NCI-H510A (cell line): ENCODE measurements at regions not wholly inside any gene's neighbourhood (a gene's known extent, or its start where the extent isn't known, plus 50 kb on each side); places are given as distances from the start of the nearest gene placed in this dataset.
A peak's percentile ranks its signal among the peaks of the same experiment; 100 is the strongest.
"Not testable (repeated sequence)": the region's sequence is repeated elsewhere in the genome, so short reads cannot be mapped to it uniquely, and the experiment has no call there.

Source experiments
- DNase-seq: peaks from one replicate; lab custom pipeline; 2025; lab: John Stamatoyannopoulos, UW

- DNase-seq = no peak
These were observed 203.1 kb upstream of the ARRDC3 start for GRCh38 chr5:91586232-91586631.

GRCh38 chr5:91584352-91584751 is 201.2 kb upstream of the ARRDC3 start:
- DNase-seq = no peak

GRCh38 chr5:91566012-91566411 is 182.9 kb upstream of the ARRDC3 start:
- not testable (repeated sequence) for DNase-seq

DNA sequence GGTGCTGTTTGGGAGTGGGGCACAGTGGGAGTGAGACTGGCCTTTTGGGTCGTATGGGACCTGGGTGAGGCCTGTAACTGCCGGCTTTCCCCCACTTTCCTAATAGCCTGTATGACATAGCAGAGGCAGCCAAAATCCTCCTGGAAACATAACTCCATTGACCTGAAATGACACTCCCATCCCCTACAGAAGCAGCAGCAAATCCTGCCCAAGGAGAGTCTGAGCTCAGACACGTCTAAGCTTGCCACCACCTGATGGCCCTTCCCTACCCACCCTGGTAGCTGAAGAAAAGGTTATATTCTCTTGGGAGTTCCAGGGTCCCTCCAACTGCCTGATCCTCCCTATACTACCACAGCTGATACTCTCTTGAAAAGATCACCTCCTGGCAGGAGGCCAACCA is 179.8 kb upstream of the ARRDC3 start:
- DNase-seq = no peak

GRCh38 chr5:91541696-91542095 is 158.6 kb upstream of the ARRDC3 start:
- no peak for DNase-seq

DNA sequence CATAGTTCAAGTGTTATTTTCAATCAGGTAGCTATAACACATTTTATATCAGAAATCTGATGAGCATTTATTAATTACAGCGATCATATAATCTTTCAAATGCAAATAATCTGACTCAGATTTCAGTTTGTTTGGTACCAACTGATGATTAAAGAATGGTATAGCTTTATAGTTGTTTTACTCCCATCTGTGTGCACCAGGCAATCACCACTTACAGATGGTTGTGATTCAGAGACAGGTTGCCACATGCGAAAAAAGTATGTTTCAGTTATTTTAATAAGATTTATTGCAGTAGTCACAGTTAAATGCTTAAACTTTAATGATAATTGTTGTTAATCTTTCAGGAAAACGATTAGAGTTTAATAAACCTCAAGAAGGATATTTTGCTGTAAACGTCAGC is 155.1 kb upstream of the ARRDC3 start:
- DNase-seq = no peak

GRCh38 chr5:91535499-91535898 is 152.4 kb upstream of the ARRDC3 start:
- DNase-seq = no peak

DNA sequence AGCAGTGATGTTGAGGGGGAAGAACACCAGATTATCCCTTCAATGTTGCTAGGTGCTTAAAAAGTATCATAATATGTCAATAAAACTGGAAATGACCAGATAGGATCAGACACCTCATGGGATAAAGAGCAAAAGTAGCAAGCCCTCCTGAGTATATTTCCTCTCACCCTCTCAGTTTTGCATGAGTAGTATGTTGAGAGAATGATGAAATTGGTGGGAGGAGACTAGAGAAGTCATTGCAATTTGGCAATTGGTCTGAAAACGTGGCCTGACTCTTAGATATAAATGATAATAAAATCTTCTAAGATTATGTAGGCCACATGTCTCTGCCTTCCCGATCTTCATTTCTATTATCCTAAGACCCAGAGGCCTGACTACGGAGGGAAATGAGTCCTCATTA is 151.2 kb upstream of the ARRDC3 start:
- DNase-seq = no peak

DNA sequence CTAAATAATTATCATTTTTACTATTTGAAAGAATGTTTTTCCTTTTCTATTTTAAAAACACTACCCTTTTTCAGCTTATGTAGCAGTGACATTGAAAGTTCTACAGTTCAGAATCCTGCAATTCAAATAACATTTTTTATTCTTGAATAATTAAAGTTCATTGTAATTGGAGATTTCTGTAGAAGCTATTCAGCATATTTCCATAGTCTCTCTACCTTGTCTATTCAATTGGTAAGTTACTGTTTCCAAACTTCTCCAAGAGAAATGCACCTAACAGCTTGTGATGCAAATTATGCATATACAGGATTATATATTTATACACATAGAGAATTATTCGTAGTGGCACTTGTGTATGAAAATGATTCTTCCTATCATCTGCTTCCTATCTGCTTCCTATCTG is 149.7 kb upstream of the ARRDC3 start:
- no peak for DNase-seq

GRCh38 chr5:91532281-91532680 is 149.2 kb upstream of the ARRDC3 start:
- DNase-seq = no peak

DNA sequence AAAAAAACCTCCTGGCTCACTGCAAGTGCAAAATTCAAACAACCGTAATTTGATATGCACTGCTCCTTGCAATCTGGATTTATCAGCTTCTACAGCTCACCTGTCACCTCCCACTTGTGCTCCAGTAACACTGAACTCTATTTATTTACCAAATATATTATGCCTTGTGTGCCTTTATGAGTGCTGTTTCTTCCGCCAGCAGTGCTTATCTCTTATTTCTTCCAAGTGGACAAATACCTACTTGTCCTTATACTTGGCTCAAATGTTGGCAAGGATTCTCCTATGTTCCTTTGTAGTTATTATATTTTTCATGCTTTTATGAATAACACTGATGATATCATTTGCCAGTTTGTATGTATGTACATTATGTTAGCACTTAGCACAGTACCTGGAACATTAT is 145.7 kb upstream of the ARRDC3 start:
- peak; percentile 2 for DNase-seq

- no peak for DNase-seq
These were observed 138.7 kb upstream of the ARRDC3 start for GRCh38 chr5:91521785-91522184.

DNA sequence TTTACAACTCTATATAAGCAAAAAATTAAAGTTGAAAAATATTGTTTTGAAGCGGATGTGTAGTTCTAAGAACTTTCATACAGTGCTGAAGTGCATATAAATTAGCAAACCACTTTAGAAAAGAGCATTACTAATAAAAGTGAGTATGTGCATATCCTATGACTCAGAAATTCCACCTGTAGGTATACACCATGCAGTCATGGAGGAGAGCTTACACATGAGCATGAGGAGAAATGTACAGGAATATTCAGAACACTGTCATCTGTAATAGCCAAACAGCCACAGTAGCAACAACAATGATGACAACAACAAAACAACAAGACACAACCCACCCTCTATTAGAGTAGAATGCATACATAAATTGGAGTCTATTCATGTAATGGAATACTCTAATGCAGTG is 138.2 kb upstream of the ARRDC3 start:
- DNase-seq = no peak

- no peak for DNase-seq
These were observed 131.3 kb upstream of the ARRDC3 start for GRCh38 chr5:91514400-91514799.

DNA sequence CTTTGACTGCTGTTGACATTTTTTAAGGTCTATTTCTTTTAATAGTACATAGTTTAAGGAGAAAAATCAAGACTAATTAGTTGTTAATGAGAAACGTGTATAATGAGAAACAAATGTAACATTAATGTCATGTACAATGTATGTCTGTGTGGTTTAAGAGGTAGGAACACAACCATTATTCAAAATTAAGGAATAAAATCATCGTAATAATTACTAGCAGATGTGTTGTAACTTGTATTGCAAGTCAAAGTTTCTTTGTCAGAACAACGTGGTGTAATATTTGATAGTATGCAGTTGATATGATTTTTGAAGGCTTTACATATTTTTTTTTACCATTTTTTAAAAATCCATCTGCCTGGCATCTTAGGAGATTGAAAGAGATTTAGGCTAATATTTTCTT is 120.2 kb upstream of the ARRDC3 start:
- DNase-seq = no peak

- no peak for DNase-seq
These were observed 117.6 kb upstream of the ARRDC3 start for GRCh38 chr5:91500758-91501157.

GRCh38 chr5:91499943-91500531 is 116.9 kb upstream of the ARRDC3 start:
- DNase-seq = no peak

GRCh38 chr5:91495699-91496098 is 112.6 kb upstream of the ARRDC3 start:
- DNase-seq = no peak

- no peak for DNase-seq
These were observed 111.4 kb upstream of the ARRDC3 start for GRCh38 chr5:91494447-91494996.

DNA sequence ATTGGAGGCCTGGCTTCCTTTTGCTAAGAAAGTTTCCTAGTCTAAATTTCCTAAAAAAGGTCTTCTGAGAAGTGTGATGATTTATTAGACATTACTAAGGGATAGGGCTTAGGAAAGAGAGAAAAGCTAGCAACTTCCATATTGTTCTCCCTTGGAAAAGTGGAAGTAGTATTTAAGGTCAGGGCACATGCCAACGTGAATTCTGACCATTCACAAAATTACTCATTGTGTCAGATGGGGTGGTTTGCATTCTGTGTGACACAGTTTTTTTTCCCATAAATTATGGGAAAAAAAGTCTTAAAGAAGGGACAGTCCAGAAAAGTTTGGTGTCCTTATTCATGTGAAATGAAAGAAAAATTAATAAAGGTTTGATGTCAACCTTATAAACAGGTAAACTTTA is 110.0 kb upstream of the ARRDC3 start:
- DNase-seq = no peak

GRCh38 chr5:91491229-91491628 is 108.1 kb upstream of the ARRDC3 start:
- DNase-seq = no peak

GRCh38 chr5:91490316-91490715 is 107.2 kb upstream of the ARRDC3 start:
- no peak for DNase-seq

- no peak for DNase-seq
These were observed 104.3 kb upstream of the ARRDC3 start for GRCh38 chr5:91487420-91487819.

GRCh38 chr5:91486638-91487037 is 103.5 kb upstream of the ARRDC3 start:
- no peak for DNase-seq
